ENCODE measurements at regions not wholly inside any gene's neighbourhood (a gene's known extent, or its start where the extent isn't known, plus 50 kb on each side); places are given as distances from the start of the nearest gene placed in this dataset.

GRCh38 chr20:22795871-22796270, 211.5 kb upstream of the FOXA2 start:
- no peak for DNase-seq

GRCh38 chr20:22796469-22797077, 212.2 kb upstream of the FOXA2 start:
- DNase-seq, result no peak

- no peak for DNase-seq
Measured at GRCh38 chr20:22797103-22797502, 212.7 kb upstream of the FOXA2 start.

- DNase-seq, result no peak
Measured at GRCh38 chr20:22799687-22800086, 215.3 kb upstream of the FOXA2 start.

- no peak for DNase-seq
Measured at GRCh38 chr20:22800129-22800528, 215.8 kb upstream of the FOXA2 start.

GRCh38 chr20:22801528-22801927, 217.2 kb upstream of the FOXA2 start:
- no peak for DNase-seq

- DNase-seq, result no peak
Measured at GRCh38 chr20:22802296-22802695, 217.9 kb upstream of the FOXA2 start.

- no peak for DNase-seq
Measured at GRCh38 chr20:22805219-22805618, 220.8 kb upstream of the FOXA2 start.

- DNase-seq, result no peak
Measured at GRCh38 chr20:22805996-22806395, 221.6 kb upstream of the FOXA2 start.

- DNase-seq, result no peak
Measured at GRCh38 chr20:22807045-22807444, 222.7 kb upstream of the FOXA2 start.

- no peak for DNase-seq
Measured at GRCh38 chr20:22807646-22808244, 223.4 kb upstream of the FOXA2 start.

- DNase-seq, result no peak
Measured at GRCh38 chr20:22808628-22809027, 224.3 kb upstream of the FOXA2 start.

GRCh38 chr20:22810030-22810429, 225.1 kb upstream of the SSTR4 start:
- DNase-seq, result no peak

GRCh38 chr20:22810626-22811569, 224.2 kb upstream of the SSTR4 start:
- DNase-seq, result no peak

GRCh38 chr20:22814471-22815205, 220.5 kb upstream of the SSTR4 start:
- no peak for DNase-seq

GRCh38 chr20:22815206-22815551, 219.9 kb upstream of the SSTR4 start:
- no peak for DNase-seq

- DNase-seq, result no peak
Measured at GRCh38 chr20:22815603-22816315, 219.4 kb upstream of the SSTR4 start.

GRCh38 chr20:22818636-22819035, 216.5 kb upstream of the SSTR4 start:
- DNase-seq, result no peak

GRCh38 chr20:22819112-22819511, 216.0 kb upstream of the SSTR4 start:
- no peak for DNase-seq

- no peak for DNase-seq
Measured at GRCh38 chr20:22819784-22820183, 215.3 kb upstream of the SSTR4 start.

GRCh38 chr20:22821081-22821727, 213.9 kb upstream of the SSTR4 start:
- DNase-seq, result no peak

GRCh38 chr20:22821796-22822195, 213.3 kb upstream of the SSTR4 start:
- no peak for DNase-seq

Measured in DMS153 (cell line).